ENCODE measurements at regions not wholly inside any gene's neighbourhood (a gene's known extent, or its start where the extent isn't known, plus 50 kb on each side); places are given as distances from the start of the nearest gene placed in this dataset.
"Not testable (repeated sequence)": the region's sequence is repeated elsewhere in the genome, so short reads cannot be mapped to it uniquely, and the experiment has no call there.

- no peak for DNase-seq (ENCODE audit: extremely low read depth, insufficient read length)
- Histone ChIP-seq H3K4me3 (replicated peaks; ENCODE audit: low read depth, low read length) (no peak overlapping the region), H3K27me3 (replicated peaks; ENCODE audit: control insufficient read depth, insufficient read depth, low read length) (no peaks in the 10 kb centered on the region), H3K36me3 (ENCODE audit: control insufficient read depth, insufficient read depth, low read length) (no peaks in the 10 kb centered on the region)
- TF ChIP-seq, protein P1, sequence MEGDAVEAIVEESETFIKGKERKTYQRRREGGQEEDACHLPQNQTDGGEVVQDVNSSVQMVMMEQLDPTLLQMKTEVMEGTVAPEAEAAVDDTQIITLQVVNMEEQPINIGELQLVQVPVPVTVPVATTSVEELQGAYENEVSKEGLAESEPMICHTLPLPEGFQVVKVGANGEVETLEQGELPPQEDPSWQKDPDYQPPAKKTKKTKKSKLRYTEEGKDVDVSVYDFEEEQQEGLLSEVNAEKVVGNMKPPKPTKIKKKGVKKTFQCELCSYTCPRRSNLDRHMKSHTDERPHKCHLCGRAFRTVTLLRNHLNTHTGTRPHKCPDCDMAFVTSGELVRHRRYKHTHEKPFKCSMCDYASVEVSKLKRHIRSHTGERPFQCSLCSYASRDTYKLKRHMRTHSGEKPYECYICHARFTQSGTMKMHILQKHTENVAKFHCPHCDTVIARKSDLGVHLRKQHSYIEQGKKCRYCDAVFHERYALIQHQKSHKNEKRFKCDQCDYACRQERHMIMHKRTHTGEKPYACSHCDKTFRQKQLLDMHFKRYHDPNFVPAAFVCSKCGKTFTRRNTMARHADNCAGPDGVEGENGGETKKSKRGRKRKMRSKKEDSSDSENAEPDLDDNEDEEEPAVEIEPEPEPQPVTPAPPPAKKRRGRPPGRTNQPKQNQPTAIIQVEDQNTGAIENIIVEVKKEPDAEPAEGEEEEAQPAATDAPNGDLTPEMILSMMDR (IDR thresholded peaks at IDR 0.05; ENCODE audit: insufficient read depth, low read length, poor library complexity, severe bottlenecking): no peak
Measured at GRCh38 chr15:84402856-84403608, 167.5 kb downstream of the GOLGA6L4 start.

- not testable (repeated sequence) for DNase-seq (ENCODE audit: extremely low read depth, insufficient read length); H3K4me3 ChIP-seq (replicated peaks; ENCODE audit: low read depth, low read length); H3K27me3 ChIP-seq (replicated peaks; ENCODE audit: control insufficient read depth, insufficient read depth, low read length); H3K36me3 ChIP-seq (ENCODE audit: control insufficient read depth, insufficient read depth, low read length)
Measured at GRCh38 chr15:84409357-84409756, 173.8 kb downstream of the GOLGA6L4 start.

DNA sequence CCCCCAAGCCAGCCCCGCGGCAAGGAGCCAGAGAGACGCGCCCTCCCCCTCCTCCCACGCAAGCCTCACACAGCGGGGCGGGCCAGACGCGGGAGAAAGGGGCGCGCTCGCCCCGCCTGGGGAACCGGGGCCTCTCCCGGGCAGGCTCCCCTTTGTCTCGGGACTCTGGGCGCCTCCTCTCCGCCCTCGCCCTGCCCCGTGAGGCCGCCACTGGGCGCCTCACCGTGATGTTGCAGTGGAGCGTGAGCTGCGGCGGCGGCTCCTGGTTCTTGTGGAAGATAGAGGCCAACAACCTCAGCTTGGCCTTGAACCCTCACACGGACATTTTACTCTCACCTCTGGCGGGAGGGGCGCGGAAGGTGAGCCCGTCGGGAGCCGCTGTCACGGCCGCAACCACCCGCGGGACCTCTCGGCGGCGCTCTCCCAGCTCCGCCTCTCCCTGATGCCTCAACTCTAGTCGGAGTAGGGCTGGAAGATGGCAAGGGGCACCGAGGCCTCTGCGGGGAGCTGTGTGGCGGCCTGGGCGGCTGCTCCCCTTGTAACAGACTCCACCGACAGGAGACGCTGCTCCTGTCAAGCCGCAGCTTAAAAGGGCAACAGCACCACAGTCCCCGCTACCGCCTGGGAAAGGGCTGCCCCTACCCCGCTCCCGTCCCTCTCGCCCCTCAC is 179.2 kb upstream of the ZSCAN2 start:
- H3K36me3 ChIP-seq (ENCODE audit: control insufficient read depth, insufficient read depth, low read length); H3K4me3 ChIP-seq (replicated peaks; ENCODE audit: low read depth, low read length); DNase-seq (ENCODE audit: extremely low read depth, insufficient read length); H3K27me3 ChIP-seq (replicated peaks; ENCODE audit: control insufficient read depth, insufficient read depth, low read length): not testable (repeated sequence)

GRCh38 chr15:84425327-84425726 is 175.5 kb upstream of the ZSCAN2 start:
- H3K27me3 ChIP-seq (replicated peaks; ENCODE audit: control insufficient read depth, insufficient read depth, low read length); H3K36me3 ChIP-seq (ENCODE audit: control insufficient read depth, insufficient read depth, low read length); H3K4me3 ChIP-seq (replicated peaks; ENCODE audit: low read depth, low read length); DNase-seq (ENCODE audit: extremely low read depth, insufficient read length): not testable (repeated sequence)

GRCh38 chr15:84473305-84473877 is 127.4 kb upstream of the ZSCAN2 start:
- DNase-seq (ENCODE audit: extremely low read depth, insufficient read length); H3K4me3 ChIP-seq (replicated peaks; ENCODE audit: low read depth, low read length); H3K36me3 ChIP-seq (ENCODE audit: control insufficient read depth, insufficient read depth, low read length); H3K27me3 ChIP-seq (replicated peaks; ENCODE audit: control insufficient read depth, insufficient read depth, low read length): not testable (repeated sequence)

GRCh38 chr15:84476364-84477033 is 124.3 kb upstream of the ZSCAN2 start:
- not testable (repeated sequence) for H3K27me3 ChIP-seq (replicated peaks; ENCODE audit: control insufficient read depth, insufficient read depth, low read length); DNase-seq (ENCODE audit: extremely low read depth, insufficient read length); H3K36me3 ChIP-seq (ENCODE audit: control insufficient read depth, insufficient read depth, low read length); H3K4me3 ChIP-seq (replicated peaks; ENCODE audit: low read depth, low read length)

- not testable (repeated sequence) for DNase-seq (ENCODE audit: extremely low read depth, insufficient read length); H3K36me3 ChIP-seq (ENCODE audit: control insufficient read depth, insufficient read depth, low read length); H3K4me3 ChIP-seq (replicated peaks; ENCODE audit: low read depth, low read length); H3K27me3 ChIP-seq (replicated peaks; ENCODE audit: control insufficient read depth, insufficient read depth, low read length)
Measured at GRCh38 chr15:84477550-84477949, 123.3 kb upstream of the ZSCAN2 start.

GRCh38 chr15:84480174-84480681 is 120.6 kb upstream of the ZSCAN2 start:
- H3K36me3 ChIP-seq (ENCODE audit: control insufficient read depth, insufficient read depth, low read length); DNase-seq (ENCODE audit: extremely low read depth, insufficient read length); H3K27me3 ChIP-seq (replicated peaks; ENCODE audit: control insufficient read depth, insufficient read depth, low read length); H3K4me3 ChIP-seq (replicated peaks; ENCODE audit: low read depth, low read length): not testable (repeated sequence)

DNA sequence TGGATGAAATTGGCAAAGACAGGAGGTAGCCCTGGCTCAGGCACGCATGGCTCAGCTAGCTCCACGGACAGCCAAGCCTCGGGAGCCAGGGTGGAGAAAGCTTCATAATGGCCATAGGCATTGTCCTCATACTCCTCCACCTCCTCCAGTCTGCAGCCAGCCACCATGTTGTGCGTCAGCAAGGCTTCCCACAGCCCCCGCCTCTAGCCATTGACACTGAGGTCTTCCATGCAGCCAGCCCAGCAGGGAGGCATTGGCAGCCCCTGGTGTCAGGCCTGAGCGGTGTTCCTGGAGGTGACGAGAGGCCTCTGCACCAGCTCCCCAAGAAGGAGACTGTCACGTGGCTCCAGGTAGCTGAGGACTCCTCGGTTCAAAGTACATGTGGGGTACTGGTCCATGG is 117.0 kb upstream of the ZSCAN2 start:
- H3K36me3 ChIP-seq (ENCODE audit: control insufficient read depth, insufficient read depth, low read length); H3K4me3 ChIP-seq (replicated peaks; ENCODE audit: low read depth, low read length); H3K27me3 ChIP-seq (replicated peaks; ENCODE audit: control insufficient read depth, insufficient read depth, low read length); DNase-seq (ENCODE audit: extremely low read depth, insufficient read length): not testable (repeated sequence)

DNA sequence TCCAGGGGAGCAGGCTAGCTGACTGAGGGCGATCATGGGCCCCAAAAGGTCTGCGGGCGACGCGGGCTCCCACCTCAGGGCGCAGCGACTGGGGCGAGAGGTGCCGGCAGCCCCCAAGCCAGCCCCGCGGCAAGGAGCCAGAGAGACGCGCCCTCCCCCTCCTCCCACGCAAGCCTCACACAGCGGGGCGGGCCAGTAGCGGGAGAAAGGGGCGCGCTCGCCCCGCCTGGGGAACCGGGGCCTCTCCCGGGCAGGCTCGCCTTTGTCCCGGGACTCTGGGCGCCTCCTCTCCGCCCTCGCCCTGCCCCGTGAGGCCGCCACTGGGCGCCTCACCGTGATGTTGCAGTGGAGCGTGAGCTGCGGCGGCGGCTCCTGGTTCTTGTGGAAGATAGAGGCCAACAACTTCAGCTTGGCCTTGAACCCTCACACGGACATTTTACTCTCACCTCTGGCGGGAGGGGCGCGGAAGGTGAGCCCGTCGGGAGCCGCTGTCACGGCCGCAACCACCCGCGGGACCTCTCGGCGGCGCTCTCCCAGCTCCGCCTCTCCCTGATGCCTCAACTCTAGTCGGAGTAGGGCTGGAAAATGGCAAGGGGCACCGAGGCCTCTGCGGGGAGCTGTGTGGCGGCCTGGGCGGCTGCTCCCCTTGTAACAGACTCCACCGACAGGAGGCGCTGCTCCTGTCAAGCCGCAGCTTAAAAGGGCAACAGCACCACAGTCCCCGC is 100.5 kb upstream of the ZSCAN2 start:
- peak overlapping the region; percentile 40 for H3K4me3 ChIP-seq (replicated peaks; ENCODE audit: low read depth, low read length)
- not testable (repeated sequence) for DNase-seq (ENCODE audit: extremely low read depth, insufficient read length); H3K36me3 ChIP-seq (ENCODE audit: control insufficient read depth, insufficient read depth, low read length); H3K27me3 ChIP-seq (replicated peaks; ENCODE audit: control insufficient read depth, insufficient read depth, low read length)

DNA sequence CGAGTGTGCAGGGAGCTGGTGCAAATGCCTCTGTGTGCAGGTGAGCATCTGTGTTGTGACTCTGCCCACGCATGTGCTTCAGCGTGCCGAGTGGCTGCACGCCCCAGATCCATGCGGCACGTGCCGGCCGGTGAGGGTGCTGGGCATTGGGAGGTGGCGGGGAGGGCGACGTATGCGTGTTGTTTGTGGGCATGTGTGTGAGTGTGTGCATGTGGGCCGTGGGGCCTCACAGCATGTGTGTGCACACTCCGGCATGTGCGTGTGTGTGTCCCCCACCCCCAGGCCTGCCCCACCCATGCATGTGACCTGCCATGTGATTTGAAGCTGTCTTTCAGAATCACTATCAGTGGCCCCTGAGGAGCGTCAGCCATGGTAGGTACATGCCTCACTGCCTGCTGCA is 97.7 kb upstream of the ZSCAN2 start:
- H3K27me3 ChIP-seq (replicated peaks; ENCODE audit: control insufficient read depth, insufficient read depth, low read length); H3K36me3 ChIP-seq (ENCODE audit: control insufficient read depth, insufficient read depth, low read length); H3K4me3 ChIP-seq (replicated peaks; ENCODE audit: low read depth, low read length); DNase-seq (ENCODE audit: extremely low read depth, insufficient read length): not testable (repeated sequence)

GRCh38 chr15:84505552-84505951 is 95.3 kb upstream of the ZSCAN2 start:
- not testable (repeated sequence) for DNase-seq (ENCODE audit: extremely low read depth, insufficient read length); H3K27me3 ChIP-seq (replicated peaks; ENCODE audit: control insufficient read depth, insufficient read depth, low read length); H3K4me3 ChIP-seq (replicated peaks; ENCODE audit: low read depth, low read length); H3K36me3 ChIP-seq (ENCODE audit: control insufficient read depth, insufficient read depth, low read length)
